LNCAP (cell line): ENCODE measurements at regions not wholly inside any gene's neighbourhood (a gene's known extent, or its start where the extent isn't known, plus 50 kb on each side); places are given as distances from the start of the nearest gene placed in this dataset.

Experiments used
- CTCF ChIP-seq: fragments of 450-650 bp; IDR thresholded peaks from 2 replicates; pipeline ENCODE4 v1.5.1; 2017; ENCODE audit warnings: mild to moderate bottlenecking

DNA sequence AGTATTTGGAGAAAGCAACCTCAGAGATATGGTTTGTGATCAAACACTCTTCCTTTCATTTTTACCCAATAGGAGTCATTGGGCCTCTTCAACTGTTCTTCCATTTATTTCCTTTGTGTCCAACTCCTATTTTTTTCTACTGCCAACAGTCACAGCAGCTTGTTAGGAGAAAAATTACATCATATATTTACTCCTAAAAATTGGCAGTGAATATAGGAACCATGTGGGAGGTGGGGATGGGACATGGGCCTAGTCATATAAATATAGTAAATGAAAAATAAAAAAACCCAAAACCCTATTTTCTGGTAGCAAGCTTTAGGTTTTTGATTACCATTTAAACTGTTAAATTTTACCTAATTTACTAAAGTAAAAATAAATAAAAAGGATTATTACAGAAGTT is 134.9 kb upstream of the MPDZ start:
- TF ChIP-seq CTCF, result no peak

DNA sequence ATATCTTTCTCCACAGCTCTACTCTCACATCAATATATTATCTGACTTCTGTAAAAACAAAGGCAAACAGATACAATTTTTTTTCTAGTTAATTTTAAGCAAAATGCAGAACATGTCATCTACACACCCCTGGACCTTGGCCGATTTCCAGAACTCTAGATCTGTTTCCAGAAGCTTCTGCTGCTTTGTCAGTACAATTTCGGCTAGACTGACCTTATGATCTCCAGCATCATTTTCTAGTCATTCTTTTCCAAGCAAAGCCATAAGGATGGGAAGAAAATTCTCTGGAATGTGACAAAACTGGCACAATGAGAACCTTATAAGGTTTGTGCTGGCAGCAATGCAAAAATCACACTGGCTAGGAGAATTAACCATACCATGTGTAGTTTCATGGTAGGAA is 132.8 kb upstream of the MPDZ start:
- no peak for TF ChIP-seq CTCF

- no peak for TF ChIP-seq CTCF
These were observed 132.3 kb upstream of the MPDZ start for GRCh38 chr9:13411791-13412190.

DNA sequence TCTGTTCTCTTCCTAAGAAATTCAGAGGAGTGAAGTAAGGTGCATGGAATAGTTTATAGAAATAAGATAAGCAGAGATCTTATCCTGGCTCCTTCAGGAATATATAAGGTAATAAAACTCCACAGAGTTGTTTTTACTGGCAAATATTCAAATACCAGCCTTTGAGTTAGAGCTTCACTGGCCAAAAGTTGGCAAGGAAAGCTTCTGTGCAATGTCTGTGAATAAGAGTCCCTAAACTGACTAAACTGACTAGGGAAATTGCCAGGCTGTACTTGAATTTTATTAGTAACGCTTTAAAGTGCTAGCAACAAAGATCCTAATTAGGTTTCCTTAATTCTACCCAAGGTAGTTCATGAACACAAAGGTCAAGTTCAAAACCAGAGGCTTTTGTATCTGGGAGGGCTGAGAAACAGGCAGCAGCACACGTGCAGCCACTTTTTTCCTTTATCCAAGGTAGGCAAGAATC is 131.1 kb upstream of the MPDZ start:
- no peak for TF ChIP-seq CTCF

- no peak for TF ChIP-seq CTCF
These were observed 118.2 kb upstream of the MPDZ start for GRCh38 chr9:13397661-13398060.

GRCh38 chr9:13397220-13397619 is 117.7 kb upstream of the MPDZ start:
- TF ChIP-seq CTCF, result no peak

DNA sequence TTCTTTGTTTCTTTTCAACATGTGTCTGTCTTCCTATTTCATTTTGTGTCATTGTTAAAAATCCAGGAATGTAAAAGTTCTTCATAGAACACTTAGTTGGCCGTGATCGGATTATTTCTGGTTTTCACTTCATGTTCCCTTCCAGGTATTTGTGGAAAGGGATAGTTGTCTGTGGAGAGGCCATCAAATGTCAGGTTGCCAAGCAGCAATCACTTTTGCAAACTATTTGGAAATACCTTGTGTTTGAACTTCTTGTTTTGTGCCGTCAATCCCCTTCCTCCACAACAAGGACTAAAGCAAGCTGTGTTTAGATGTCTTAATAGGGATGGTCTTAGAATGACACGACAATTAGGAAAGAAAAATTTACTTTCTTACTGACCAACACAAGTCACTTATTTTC is 116.9 kb upstream of the MPDZ start:
- no peak for TF ChIP-seq CTCF

DNA sequence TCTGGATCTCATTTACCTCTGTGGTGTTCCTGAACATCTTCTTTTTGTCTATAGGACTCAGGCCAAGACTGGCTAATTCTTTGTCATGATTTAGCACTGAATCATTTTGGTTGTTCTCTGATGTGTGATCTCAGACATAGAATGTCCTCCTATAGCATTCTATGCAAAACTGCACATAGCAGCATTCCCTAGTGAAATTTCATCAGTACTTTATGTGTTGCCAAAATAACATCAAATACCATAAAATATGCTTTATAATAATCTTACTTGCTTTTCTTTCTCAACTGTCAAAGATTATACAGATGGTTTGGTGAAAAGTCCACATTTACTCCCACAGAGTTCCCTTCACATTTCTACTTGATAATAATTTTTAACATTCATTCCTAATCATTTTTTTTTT is 115.7 kb upstream of the MPDZ start:
- no peak for TF ChIP-seq CTCF
